KBM-7 (cell line): ENCODE measurements at regions not wholly inside any gene's neighbourhood (a gene's known extent, or its start where the extent isn't known, plus 50 kb on each side); places are given as distances from the start of the nearest gene placed in this dataset.

Experiments used
- DNase-seq: peaks from one replicate; pipeline ENCODE4 v3.0.0-alpha.2; 2015
- in situ Hi-C: fragments of 300-500 bp; cut with MboI; formaldehyde crosslinking; loops from 2 replicates; pipeline ENCODE4 v1.14.3; 2020; ENCODE audit warnings: low sequenced_read_pairs, low pct_unique_long_range_greater_than_20kb, mixed read lengths

GRCh38 chr13:109910194-109910593, 123.8 kb upstream of the IRS2 start:
- no peak for DNase-seq
- in situ Hi-C loops = no loop called here

- in situ Hi-C loops = no loop called here
These were observed 120.6 kb upstream of the IRS2 start for GRCh38 chr13:109906976-109907375.

GRCh38 chr13:109904218-109904617, 117.8 kb upstream of the IRS2 start:
- DNase-seq = peak; percentile 43
- in situ Hi-C loops = no loop called here

More at GRCh38 chr13:109906976-109907375, 120.6 kb upstream of the IRS2 start:
- DNase-seq = no peak

- in situ Hi-C loops = no loop called here
These were observed 114.4 kb upstream of the IRS2 start for GRCh38 chr13:109900741-109901140.

GRCh38 chr13:109900320-109900719, 113.9 kb upstream of the IRS2 start:
- DNase-seq = no peak
- in situ Hi-C loops = no loop called here

More at GRCh38 chr13:109900741-109901140, 114.4 kb upstream of the IRS2 start:
- DNase-seq = no peak

GRCh38 chr13:109899748-109900147, 113.4 kb upstream of the IRS2 start:
- in situ Hi-C loops = no loop called here

GRCh38 chr13:109899316-109899715, 112.9 kb upstream of the IRS2 start:
- in situ Hi-C loops = no loop called here
- DNase-seq = no peak

More at GRCh38 chr13:109899748-109900147, 113.4 kb upstream of the IRS2 start:
- no peak for DNase-seq

- in situ Hi-C loops = no loop called here
- DNase-seq = no peak
These were observed 111.7 kb upstream of the IRS2 start for GRCh38 chr13:109897988-109898624.

GRCh38 chr13:109892101-109892500, 105.7 kb upstream of the IRS2 start:
- in situ Hi-C loops = no loop called here
- DNase-seq = no peak

GRCh38 chr13:109885235-109885634, 98.9 kb upstream of the IRS2 start:
- in situ Hi-C loops = no loop called here
- no peak for DNase-seq

GRCh38 chr13:109884462-109884861, 98.1 kb upstream of the IRS2 start:
- in situ Hi-C loops = no loop called here
- no peak for DNase-seq

- in situ Hi-C loops = no loop called here
- no peak for DNase-seq
These were observed 97.1 kb upstream of the IRS2 start for GRCh38 chr13:109883181-109884180.

- in situ Hi-C loops = no loop called here
- no peak for DNase-seq
These were observed 95.7 kb upstream of the IRS2 start for GRCh38 chr13:109881961-109882558.

GRCh38 chr13:109881347-109881725, 95.0 kb upstream of the IRS2 start:
- no peak for DNase-seq
- in situ Hi-C loops = no loop called here

- DNase-seq = no peak
- in situ Hi-C loops = no loop called here
These were observed 94.3 kb upstream of the IRS2 start for GRCh38 chr13:109880371-109881346.

- in situ Hi-C loops = no loop called here
- DNase-seq = no peak
These were observed 93.0 kb upstream of the IRS2 start for GRCh38 chr13:109879338-109879737.

GRCh38 chr13:109877809-109878208, 91.4 kb upstream of the IRS2 start:
- no peak for DNase-seq
- in situ Hi-C loops = no loop called here

GRCh38 chr13:109875746-109876145, 89.4 kb upstream of the IRS2 start:
- DNase-seq = no peak
- in situ Hi-C loops = no loop called here
